ENCODE measurements at regions not wholly inside any gene's neighbourhood (a gene's known extent, or its start where the extent isn't known, plus 50 kb on each side); places are given as distances from the start of the nearest gene placed in this dataset.
A peak's percentile ranks its signal among the peaks of the same experiment; 100 is the strongest.
"Not testable (repeated sequence)": the region's sequence is repeated elsewhere in the genome, so short reads cannot be mapped to it uniquely, and the experiment has no call there.

GRCh38 chr2:18290386-18290785, 270.1 kb downstream of the RDH14 start:
- DNase-seq = no peak
- intact Hi-C loops (cut with DNase I) = no loop called here
- no peak for ATAC-seq

- intact Hi-C loops (cut with DNase I) = no loop called here
- DNase-seq = no peak
- ATAC-seq = no peak
These were observed 273.6 kb downstream of the RDH14 start for GRCh38 chr2:18286897-18287296.

DNA sequence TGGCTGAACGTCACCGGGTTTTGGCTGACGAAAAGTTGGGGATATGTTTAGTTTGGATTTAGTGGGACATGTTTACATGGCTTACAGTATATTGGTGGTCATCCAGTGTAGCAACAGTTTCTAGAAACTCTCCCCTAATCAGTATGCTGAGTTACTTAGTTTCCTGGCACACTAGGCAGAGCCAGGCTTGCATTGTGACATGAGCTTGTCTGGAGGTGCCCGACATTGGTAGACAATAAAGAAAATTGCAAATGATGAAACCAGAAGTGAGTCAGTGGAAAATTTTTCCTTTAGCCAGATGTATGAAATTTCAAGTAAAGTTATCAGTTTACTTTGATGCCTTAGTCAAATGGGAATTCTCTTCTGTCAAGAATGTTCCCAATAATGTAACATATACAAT, 276.1 kb downstream of the RDH14 start:
- DNase-seq = no peak
- intact Hi-C loops (cut with DNase I) = no loop called here
- no peak for ATAC-seq

- ATAC-seq = no peak
- intact Hi-C loops (cut with DNase I) = no loop called here
- no peak for DNase-seq
These were observed 278.4 kb downstream of the RDH14 start for GRCh38 chr2:18282026-18282425.

DNA sequence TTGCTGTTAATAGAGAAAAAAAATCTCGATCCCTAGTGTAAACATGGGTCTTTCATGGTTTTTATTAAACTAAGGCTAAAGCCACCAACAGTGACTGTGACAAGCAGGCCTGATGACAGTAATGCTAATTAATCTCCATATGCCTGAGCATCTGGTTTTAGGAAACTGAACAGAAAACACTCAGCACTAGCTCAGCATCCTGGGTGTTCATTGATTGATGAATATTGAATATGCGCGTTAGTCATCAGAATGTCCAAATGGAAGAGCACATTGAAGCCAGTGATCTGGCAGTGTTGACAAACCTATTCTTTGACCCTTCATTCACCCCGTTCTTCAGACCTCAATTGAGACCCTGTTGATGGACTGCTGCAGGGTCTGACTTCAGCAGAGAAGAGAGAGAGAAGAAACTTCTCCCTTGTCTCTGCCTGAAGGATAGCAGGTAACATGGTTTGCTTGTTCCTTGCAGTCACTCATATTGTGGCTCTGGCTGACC, 283.8 kb downstream of the RDH14 start:
- intact Hi-C loops (cut with DNase I) = no loop called here
- DNase-seq = no peak
- ATAC-seq = no peak

- ATAC-seq = no peak
- no peak for DNase-seq
- intact Hi-C loops (cut with DNase I) = no loop called here
These were observed 287.2 kb downstream of the RDH14 start for GRCh38 chr2:18273205-18273604.

DNA sequence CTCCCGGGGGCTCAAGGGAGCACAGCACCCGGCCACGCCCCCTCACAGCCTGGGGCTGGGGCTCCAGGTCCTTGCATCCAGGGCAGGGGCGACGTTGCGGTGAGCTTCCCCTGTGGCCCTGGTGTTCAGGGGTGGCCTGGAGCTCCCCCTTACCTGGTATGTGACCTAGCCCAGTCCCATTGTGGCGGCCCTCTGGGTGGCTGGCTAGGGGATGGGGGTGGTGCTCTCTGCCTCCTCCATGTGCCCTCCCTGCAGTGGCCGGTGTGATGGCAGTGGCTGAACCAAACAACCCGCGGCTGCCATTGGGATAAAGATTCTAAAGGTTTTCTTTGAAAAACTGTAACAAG, 288.3 kb downstream of the RDH14 start:
- peak in 1 of 2 donors; percentile 23 for ATAC-seq
- intact Hi-C loops (cut with DNase I) = no loop called here
- no peak for DNase-seq

GRCh38 chr2:18271370-18272147, 288.9 kb downstream of the RDH14 start:
- intact Hi-C loops (cut with DNase I) = no loop called here
- DNase-seq = no peak
- no peak for ATAC-seq

DNA sequence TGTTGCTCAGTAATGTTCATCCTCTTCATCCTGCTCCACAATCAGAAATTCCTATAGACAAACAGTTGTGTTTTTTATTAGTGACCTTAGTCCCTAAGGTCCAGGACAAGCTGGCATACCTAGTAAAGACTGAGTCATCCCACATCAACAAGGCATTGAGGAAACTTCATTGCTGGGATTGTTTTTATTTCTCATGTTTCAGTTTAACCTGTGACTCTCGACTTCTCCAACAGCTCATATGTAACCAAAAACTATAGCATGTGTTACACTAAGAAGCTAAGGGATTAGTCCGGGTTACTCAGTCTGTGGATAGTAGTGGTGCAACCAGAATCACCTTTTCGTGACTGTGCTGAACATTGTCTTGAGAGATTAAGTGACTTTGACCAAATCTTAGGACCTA, 292.1 kb downstream of the RDH14 start:
- no peak for ATAC-seq
- intact Hi-C loops (cut with DNase I) = no loop called here
- DNase-seq = no peak

GRCh38 chr2:18267501-18267900, 293.0 kb downstream of the RDH14 start:
- DNase-seq (no peak), ATAC-seq (peak in 1 of 2 donors; percentile 24)
- intact Hi-C loops (cut with DNase I) = no loop called here

DNA sequence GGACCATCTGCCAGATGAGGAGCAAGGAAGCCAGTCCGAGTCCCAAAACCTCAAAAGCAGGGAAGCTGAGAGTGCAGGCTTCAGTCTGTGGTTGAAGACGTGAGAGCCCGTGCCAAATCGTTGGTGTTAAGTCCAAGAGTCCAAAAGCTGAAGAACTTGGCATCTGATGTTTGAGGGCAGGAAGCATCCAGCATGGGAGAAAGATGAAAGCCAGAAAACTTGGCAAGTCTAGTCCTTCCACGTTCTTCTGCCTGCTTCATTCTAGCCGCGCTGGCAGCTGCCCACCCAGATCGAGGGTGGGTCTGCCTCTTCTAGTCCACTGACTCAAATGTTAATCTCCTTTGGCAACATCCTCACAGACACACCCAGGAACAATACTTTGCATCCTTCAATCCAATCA, 293.8 kb downstream of the RDH14 start:
- intact Hi-C loops (cut with DNase I) = not testable (repeated sequence)
- ATAC-seq = peak in 1 of 2 donors; percentile 62
- DNase-seq = peak; percentile 26

DNA sequence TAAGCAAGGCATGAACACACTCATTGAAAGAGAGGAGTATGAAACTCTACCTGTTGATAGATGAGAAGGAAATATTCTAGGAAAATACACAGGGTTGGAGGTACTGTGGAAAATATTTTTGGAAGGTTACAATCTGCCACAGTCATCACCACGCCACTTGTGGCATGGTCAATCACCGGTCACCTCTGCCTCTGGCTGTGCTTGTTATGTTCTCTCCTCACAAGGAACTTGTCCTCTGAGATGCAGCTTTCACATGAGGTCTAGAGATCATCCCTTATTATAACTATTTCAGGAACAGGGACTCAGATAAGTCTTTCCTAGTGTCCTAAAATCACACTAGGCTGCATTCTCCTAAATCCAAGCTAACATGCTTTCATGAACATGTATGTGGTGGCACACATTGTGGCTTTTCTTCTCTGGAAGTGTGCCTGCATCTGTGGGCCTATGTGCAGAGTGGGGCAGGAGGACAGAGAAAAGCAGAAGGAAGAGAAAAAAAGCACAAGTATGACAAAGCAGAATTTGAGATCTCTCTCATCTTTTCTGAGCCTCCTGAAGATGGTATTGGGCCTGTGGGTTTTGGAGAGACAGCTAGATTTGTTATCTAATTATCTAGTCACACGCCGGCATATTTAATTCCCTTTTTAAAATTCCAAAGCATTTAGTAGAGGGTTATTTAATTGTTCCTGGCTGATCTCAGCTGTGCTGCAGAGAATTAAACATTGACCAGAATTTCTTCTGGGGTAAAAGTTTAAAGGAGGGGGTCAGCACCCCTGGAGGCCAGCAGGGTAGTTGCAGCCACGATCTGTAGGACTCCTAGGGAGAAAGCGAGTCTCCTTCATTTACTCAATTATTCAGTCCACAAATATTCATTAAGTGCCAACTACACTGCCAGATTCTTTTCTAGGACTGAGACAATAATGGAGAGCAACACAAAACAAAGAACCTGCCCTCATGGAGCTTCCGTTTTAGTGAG, 294.6 kb downstream of the RDH14 start:
- intact Hi-C loops (cut with DNase I) = no loop called here
- peak in 1 of 2 donors; percentile 66 for ATAC-seq
- no peak for DNase-seq

GRCh38 chr2:18262601-18263000, 297.9 kb downstream of the RDH14 start:
- no peak for DNase-seq
- ATAC-seq = no peak
- intact Hi-C loops (cut with DNase I) = no loop called here

- intact Hi-C loops (cut with DNase I) = no loop called here
- ATAC-seq = no peak
These were observed 306.7 kb downstream of the RDH14 start for GRCh38 chr2:18253686-18254197.

GRCh38 chr2:18251486-18251885, 309.0 kb downstream of the RDH14 start:
- intact Hi-C loops (cut with DNase I) = no loop called here
- DNase-seq = no peak
- no peak for ATAC-seq

More at GRCh38 chr2:18253686-18254197, 306.7 kb downstream of the RDH14 start:
- DNase-seq = no peak

GRCh38 chr2:18247282-18248110, 313.0 kb downstream of the RDH14 start:
- DNase-seq (no peak), ATAC-seq (no peak)
- intact Hi-C loops (cut with DNase I) = no loop called here

GRCh38 chr2:18245375-18245774, 315.1 kb downstream of the RDH14 start:
- ATAC-seq (no peak), DNase-seq (no peak)
- intact Hi-C loops (cut with DNase I) = no loop called here

- intact Hi-C loops (cut with DNase I) = no loop called here
- DNase-seq (no peak), ATAC-seq (no peak)
These were observed 315.6 kb downstream of the RDH14 start for GRCh38 chr2:18244845-18245244.

DNA sequence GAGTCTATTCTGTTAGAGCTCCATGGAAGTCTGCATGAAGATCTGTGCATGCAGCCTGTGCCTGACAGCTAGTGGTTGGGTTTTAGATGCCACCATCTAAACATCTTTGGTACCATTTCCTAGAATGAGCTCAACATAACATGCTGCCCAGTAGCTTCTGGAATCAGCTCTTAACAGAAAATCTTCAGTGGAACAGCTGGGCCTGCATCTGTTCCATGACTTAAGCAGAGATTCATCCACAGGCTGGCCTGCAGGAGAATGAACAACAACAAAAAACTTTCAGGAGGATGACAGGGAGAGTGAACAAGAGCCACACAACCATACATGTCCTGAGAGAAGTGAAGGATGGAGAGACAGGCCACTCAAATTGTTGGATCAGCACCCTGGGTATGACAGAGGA, 316.6 kb downstream of the RDH14 start:
- no peak for DNase-seq
- ATAC-seq = no peak
- intact Hi-C loops (cut with DNase I) = no loop called here

All from left cardiac atrium (tissue), 4 donors.